ENCODE measurements at regions not wholly inside any gene's neighbourhood (a gene's known extent, or its start where the extent isn't known, plus 50 kb on each side); places are given as distances from the start of the nearest gene placed in this dataset.

GRCh38 chr10:57952741-57953140, 315.0 kb downstream of the IPMK start:
- Histone ChIP-seq H3K18ac (ENCODE audit: low read length) (no peak overlapping the region), H4K8ac (ENCODE audit: low read depth, low read length) (no peak overlapping the region), H2AK5ac (ENCODE audit: low read depth, low read length) (no peak overlapping the region), H3K4ac (ENCODE audit: low read length) (no peak overlapping the region), H4K91ac (ENCODE audit: low read depth, low read length, poor library complexity) (no peak overlapping the region), H2BK5ac (ENCODE audit: low read length) (no peak overlapping the region), H3K23ac (ENCODE audit: low read depth, low read length, poor library complexity) (no peak overlapping the region), H2BK15ac (ENCODE audit: low read length) (no peak overlapping the region), H3K9ac (ENCODE audit: low read depth, low read length, poor library complexity) (no peak overlapping the region), H3K36me3 (replicated peaks in 1 of 2; ENCODE audit: control insufficient read depth in 2 of 2, insufficient read depth in 2 of 2, low read length in 2 of 2) (no peaks in the 10 kb centered on the region), H3K4me1 (ENCODE audit: control insufficient read depth in 2 of 2, insufficient read depth in 1 of 2, low read depth in 1 of 2, low read length in 2 of 2) (peaks cover 0 to 2% of the 10 kb centered on the region in 2 donors), H3K27me3 (ENCODE audit: control insufficient read depth in 3 of 3, insufficient read depth in 3 of 3, low read depth in 1 of 3, low read length in 3 of 3) (no peaks in the 10 kb centered on the region), H2BK12ac (ENCODE audit: low read length) (no peak overlapping the region), H3K4me2 (ENCODE audit: insufficient read depth, low read length, poor library complexity, severe bottlenecking) (no peak overlapping the region), H3K27ac (replicated peaks; ENCODE audit: low read length) (no peak overlapping the region), H3K4me3 (ENCODE audit: low read length in 2 of 2) (no peak overlapping the region), H3K9me3 (replicated peaks in 1 of 2; ENCODE audit: control insufficient read depth in 2 of 2, insufficient read depth in 1 of 2, low read depth in 1 of 2, low read length in 2 of 2) (no peaks in the 10 kb centered on the region), H2BK120ac (ENCODE audit: low read depth, low read length) (no peak overlapping the region), H3K14ac (ENCODE audit: low read length) (no peak overlapping the region), H2AFZ (ENCODE audit: low read length) (no peak overlapping the region), H3K79me1 (ENCODE audit: low read depth, low read length) (no peaks in the 10 kb centered on the region)
- DNase-seq (ENCODE audit: low spot score), result no peak
- WGBS, 2 donors (ENCODE audit: extremely low coverage in 2 of 2, insufficient read length in 2 of 2, insufficient replicate concordance in 1 of 2), result no CpG with 5 or more reads among the region's 2 CpGs

- no peak overlapping the region for H3K4ac ChIP-seq (ENCODE audit: low read length)
- H3K4me1 ChIP-seq (ENCODE audit: control insufficient read depth in 2 of 2, insufficient read depth in 1 of 2, low read depth in 1 of 2, low read length in 2 of 2), result peaks cover 0 to 2% of the 10 kb centered on the region in 2 donors
- H3K23ac ChIP-seq (ENCODE audit: low read depth, low read length, poor library complexity), result no peak overlapping the region
- H3K18ac ChIP-seq (ENCODE audit: low read length), result no peak overlapping the region
- no peak overlapping the region for H3K14ac ChIP-seq (ENCODE audit: low read length)
- no peak overlapping the region for H2BK5ac ChIP-seq (ENCODE audit: low read length)
- no peak for DNase-seq (ENCODE audit: low spot score)
- H2AFZ ChIP-seq (ENCODE audit: low read length), result no peak overlapping the region
- no peak overlapping the region for H2BK120ac ChIP-seq (ENCODE audit: low read depth, low read length)
- no peak overlapping the region for H3K27ac ChIP-seq (replicated peaks; ENCODE audit: low read length)
- peak overlapping the region; percentile 3 for H4K91ac ChIP-seq (ENCODE audit: low read depth, low read length, poor library complexity)
- H3K4me2 ChIP-seq (ENCODE audit: insufficient read depth, low read length, poor library complexity, severe bottlenecking), result no peak overlapping the region
- H3K9me3 ChIP-seq (replicated peaks in 1 of 2; ENCODE audit: control insufficient read depth in 2 of 2, insufficient read depth in 1 of 2, low read depth in 1 of 2, low read length in 2 of 2), result no peaks in the 10 kb centered on the region
- no peaks in the 10 kb centered on the region for H3K27me3 ChIP-seq (ENCODE audit: control insufficient read depth in 3 of 3, insufficient read depth in 3 of 3, low read depth in 1 of 3, low read length in 3 of 3)
- H3K36me3 ChIP-seq (replicated peaks in 1 of 2; ENCODE audit: control insufficient read depth in 2 of 2, insufficient read depth in 2 of 2, low read length in 2 of 2), result no peaks in the 10 kb centered on the region
- no peak overlapping the region for H2BK12ac ChIP-seq (ENCODE audit: low read length)
- no peaks in the 10 kb centered on the region for H3K79me1 ChIP-seq (ENCODE audit: low read depth, low read length)
- no peak overlapping the region for H2BK15ac ChIP-seq (ENCODE audit: low read length)
- H4K8ac ChIP-seq (ENCODE audit: low read depth, low read length), result no peak overlapping the region
- no peak overlapping the region for H3K9ac ChIP-seq (ENCODE audit: low read depth, low read length, poor library complexity)
- no CpG with 5 or more reads among the region's 4 CpGs for WGBS, 2 donors (ENCODE audit: extremely low coverage in 2 of 2, insufficient read length in 2 of 2, insufficient replicate concordance in 1 of 2)
- no peak overlapping the region for H3K4me3 ChIP-seq (ENCODE audit: low read length in 2 of 2)
- no peak overlapping the region for H2AK5ac ChIP-seq (ENCODE audit: low read depth, low read length)
Measured at GRCh38 chr10:57950442-57950974, 317.2 kb downstream of the IPMK start.

- H3K18ac ChIP-seq (ENCODE audit: low read length), result no peak overlapping the region
- no peak overlapping the region for H3K4me2 ChIP-seq (ENCODE audit: insufficient read depth, low read length, poor library complexity, severe bottlenecking)
- no peak overlapping the region for H3K9ac ChIP-seq (ENCODE audit: low read depth, low read length, poor library complexity)
- H2BK5ac ChIP-seq (ENCODE audit: low read length), result no peak overlapping the region
- H2BK15ac ChIP-seq (ENCODE audit: low read length), result no peak overlapping the region
- H4K91ac ChIP-seq (ENCODE audit: low read depth, low read length, poor library complexity), result no peak overlapping the region
- no peak overlapping the region for H2BK12ac ChIP-seq (ENCODE audit: low read length)
- H3K27ac ChIP-seq (replicated peaks; ENCODE audit: low read length), result no peak overlapping the region
- no peak overlapping the region for H2AFZ ChIP-seq (ENCODE audit: low read length)
- no peak overlapping the region for H3K23ac ChIP-seq (ENCODE audit: low read depth, low read length, poor library complexity)
- H3K14ac ChIP-seq (ENCODE audit: low read length), result no peak overlapping the region
- no peaks in the 10 kb centered on the region for H3K79me1 ChIP-seq (ENCODE audit: low read depth, low read length)
- DNase-seq (ENCODE audit: low spot score), result no peak
- no peak overlapping the region for H3K4me3 ChIP-seq (ENCODE audit: low read length in 2 of 2)
- H3K9me3 ChIP-seq (replicated peaks in 1 of 2; ENCODE audit: control insufficient read depth in 2 of 2, insufficient read depth in 1 of 2, low read depth in 1 of 2, low read length in 2 of 2), result no peaks in the 10 kb centered on the region
- H2AK5ac ChIP-seq (ENCODE audit: low read depth, low read length), result no peak overlapping the region
- no peaks in the 10 kb centered on the region for H3K27me3 ChIP-seq (ENCODE audit: control insufficient read depth in 3 of 3, insufficient read depth in 3 of 3, low read depth in 1 of 3, low read length in 3 of 3)
- no peak overlapping the region for H4K8ac ChIP-seq (ENCODE audit: low read depth, low read length)
- WGBS, 2 donors (ENCODE audit: extremely low coverage in 2 of 2, insufficient read length in 2 of 2, insufficient replicate concordance in 1 of 2), result no CpG with 5 or more reads among the region's 2 CpGs
- peaks cover 0 to 2% of the 10 kb centered on the region in 2 donors for H3K4me1 ChIP-seq (ENCODE audit: control insufficient read depth in 2 of 2, insufficient read depth in 1 of 2, low read depth in 1 of 2, low read length in 2 of 2)
- H3K36me3 ChIP-seq (replicated peaks in 1 of 2; ENCODE audit: control insufficient read depth in 2 of 2, insufficient read depth in 2 of 2, low read length in 2 of 2), result no peaks in the 10 kb centered on the region
- H3K4ac ChIP-seq (ENCODE audit: low read length), result no peak overlapping the region
- H2BK120ac ChIP-seq (ENCODE audit: low read depth, low read length), result no peak overlapping the region
Measured at GRCh38 chr10:57948796-57949195, 318.9 kb downstream of the IPMK start.

GRCh38 chr10:57946833-57947232, 320.9 kb downstream of the IPMK start:
- H2BK120ac ChIP-seq (ENCODE audit: low read depth, low read length), result no peak overlapping the region
- H4K91ac ChIP-seq (ENCODE audit: low read depth, low read length, poor library complexity), result no peak overlapping the region
- no peaks in the 10 kb centered on the region for H3K79me1 ChIP-seq (ENCODE audit: low read depth, low read length)
- no peak overlapping the region for H3K18ac ChIP-seq (ENCODE audit: low read length)
- no CpG with 5 or more reads among the region's 1 CpG for WGBS, 2 donors (ENCODE audit: extremely low coverage in 2 of 2, insufficient read length in 2 of 2, insufficient replicate concordance in 1 of 2)
- no peaks in the 10 kb centered on the region for H3K9me3 ChIP-seq (replicated peaks in 1 of 2; ENCODE audit: control insufficient read depth in 2 of 2, insufficient read depth in 1 of 2, low read depth in 1 of 2, low read length in 2 of 2)
- H3K4me3 ChIP-seq (ENCODE audit: low read length in 2 of 2), result no peak overlapping the region
- no peak overlapping the region for H3K14ac ChIP-seq (ENCODE audit: low read length)
- no peak overlapping the region for H3K4me2 ChIP-seq (ENCODE audit: insufficient read depth, low read length, poor library complexity, severe bottlenecking)
- H3K9ac ChIP-seq (ENCODE audit: low read depth, low read length, poor library complexity), result no peak overlapping the region
- H2BK12ac ChIP-seq (ENCODE audit: low read length), result no peak overlapping the region
- no peak overlapping the region for H3K23ac ChIP-seq (ENCODE audit: low read depth, low read length, poor library complexity)
- H2AFZ ChIP-seq (ENCODE audit: low read length), result no peak overlapping the region
- H3K27me3 ChIP-seq (ENCODE audit: control insufficient read depth in 3 of 3, insufficient read depth in 3 of 3, low read depth in 1 of 3, low read length in 3 of 3), result no peaks in the 10 kb centered on the region
- H2BK15ac ChIP-seq (ENCODE audit: low read length), result no peak overlapping the region
- H2BK5ac ChIP-seq (ENCODE audit: low read length), result no peak overlapping the region
- no peak overlapping the region for H2AK5ac ChIP-seq (ENCODE audit: low read depth, low read length)
- no peak overlapping the region for H4K8ac ChIP-seq (ENCODE audit: low read depth, low read length)
- H3K4me1 ChIP-seq (ENCODE audit: control insufficient read depth in 2 of 2, insufficient read depth in 1 of 2, low read depth in 1 of 2, low read length in 2 of 2), result peaks cover 0 to 2% of the 10 kb centered on the region in 2 donors
- H3K36me3 ChIP-seq (replicated peaks in 1 of 2; ENCODE audit: control insufficient read depth in 2 of 2, insufficient read depth in 2 of 2, low read length in 2 of 2), result no peaks in the 10 kb centered on the region
- no peak overlapping the region for H3K4ac ChIP-seq (ENCODE audit: low read length)
- H3K27ac ChIP-seq (replicated peaks; ENCODE audit: low read length), result no peak overlapping the region
- DNase-seq (ENCODE audit: low spot score), result no peak
